Trophoblast cell (in vitro differentiated cells and primary cell): ENCODE measurements at regions not wholly inside any gene's neighbourhood (a gene's known extent, or its start where the extent isn't known, plus 50 kb on each side); places are given as distances from the start of the nearest gene placed in this dataset.
A peak's percentile ranks its signal among the peaks of the same experiment; 100 is the strongest.

Experiments
- DNase-seq, 2 donors: peaks; one replicate each; pipeline ENCODE4 v3.0.0-alpha.2; 2016
- H2AFZ ChIP-seq: 2 replicates; pipeline ENCODE4 v1.6.1; 2013; ENCODE audit warnings: low read length, moderate library complexity, mild to moderate bottlenecking; ENCODE audit not compliant: insufficient read depth, poor library complexity
- H2AK5ac ChIP-seq: 2 replicates; pipeline ENCODE4 v1.6.1; 2013; ENCODE audit warnings: mild to moderate bottlenecking, low read length
- H2BK120ac ChIP-seq: 2 replicates; pipeline ENCODE4 v1.6.1; 2013; ENCODE audit warnings: low read length, mild to moderate bottlenecking, moderate library complexity; ENCODE audit not compliant: insufficient read depth, poor library complexity
- H2BK12ac ChIP-seq: 2 replicates; pipeline ENCODE4 v1.6.1; 2013; ENCODE audit warnings: mild to moderate bottlenecking, low read length, moderate library complexity
- H2BK5ac ChIP-seq: 2 replicates; pipeline ENCODE4 v1.6.1; 2013; ENCODE audit warnings: low read length, low read depth, moderate library complexity, mild to moderate bottlenecking; ENCODE audit not compliant: poor library complexity
- H3K14ac ChIP-seq: 2 replicates; pipeline ENCODE4 v1.6.1; 2013; ENCODE audit warnings: mild to moderate bottlenecking, low read length
- H3K18ac ChIP-seq: 2 replicates; pipeline ENCODE4 v1.6.1; 2013; ENCODE audit warnings: mild to moderate bottlenecking, low read length
- H3K23ac ChIP-seq: 2 replicates; pipeline ENCODE4 v1.6.1; 2013; ENCODE audit warnings: low read length
- H3K27ac ChIP-seq: 2 replicates; pipeline ENCODE4 v1.5.1; 2013; ENCODE audit warnings: low read depth, mild to moderate bottlenecking, inconsistent platforms, low read length, moderate library complexity
- H3K27me3 ChIP-seq: 2 replicates; pipeline ENCODE4 v1.6.1; 2013; ENCODE audit warnings: inconsistent platforms, mild to moderate bottlenecking, low read length, moderate library complexity; ENCODE audit not compliant: insufficient read depth
- H3K36me3 ChIP-seq, 2 experiments: 1 replicate in 1 of 2; 2 replicates in 1 of 2; pipeline ENCODE4 v1.6.1; 2013; ENCODE audit warnings: low read length in 2 of 2, mild to moderate bottlenecking in 2 of 2, moderate library complexity in 1 of 2; ENCODE audit not compliant: insufficient read depth in 2 of 2, control insufficient read depth in 1 of 2
- H3K4ac ChIP-seq: 2 replicates; pipeline ENCODE4 v1.6.1; 2013; ENCODE audit warnings: low read depth, mild to moderate bottlenecking, low read length, moderate library complexity
- H3K4me1 ChIP-seq, 2 experiments: 1 replicate in 1 of 2; 2 replicates in 1 of 2; pipeline ENCODE4 v1.6.1; 2013; ENCODE audit warnings: low read length in 2 of 2, mild to moderate bottlenecking in 2 of 2, moderate library complexity in 1 of 2; ENCODE audit not compliant: insufficient read depth in 2 of 2, control insufficient read depth in 1 of 2
- H3K4me2 ChIP-seq: 2 replicates; pipeline ENCODE4 v1.6.1; 2013; ENCODE audit warnings: inconsistent platforms, mild to moderate bottlenecking, low read length, moderate library complexity
- H3K4me3 ChIP-seq: 2 replicates; pipeline ENCODE4 v1.5.1; 2013; ENCODE audit warnings: mild to moderate bottlenecking, low read depth, low read length, inconsistent platforms
- H3K79me1 ChIP-seq: one replicate; pipeline ENCODE4 v1.6.1; 2013; ENCODE audit warnings: low read length
- H3K79me2 ChIP-seq: 2 replicates; pipeline ENCODE4 v1.6.1; 2013; ENCODE audit warnings: low read length, mild to moderate bottlenecking; ENCODE audit not compliant: control insufficient read depth, insufficient read depth, poor library complexity
- H3K9ac ChIP-seq: 2 replicates; pipeline ENCODE4 v1.6.1; 2013; ENCODE audit warnings: mild to moderate bottlenecking, low read length
- H3K9me3 ChIP-seq: 2 replicates; pipeline ENCODE4 v1.6.1; 2013; ENCODE audit warnings: low read depth, mild to moderate bottlenecking, control low read depth, inconsistent platforms, low read length; ENCODE audit not compliant: insufficient read depth
- H4K12ac ChIP-seq: 2 replicates; pipeline ENCODE4 v1.6.1; 2013; ENCODE audit warnings: low read depth, mild to moderate bottlenecking, low read length, moderate library complexity
- H4K8ac ChIP-seq: 2 replicates; pipeline ENCODE4 v1.6.1; 2013; ENCODE audit warnings: low read depth, mild to moderate bottlenecking, low read length, moderate library complexity
- H4K91ac ChIP-seq: one replicate; pipeline ENCODE4 v1.6.1; 2013; ENCODE audit warnings: low read depth, mild to moderate bottlenecking, low read length, moderate library complexity
- WGBS: extraction: QIAGEN DNeasy Blood & Tissue Kit; methylation state at CpG from one replicate; pipeline ENCODE4 v1.1.7; 2013; ENCODE audit warnings: missing lambda C conversion rate; ENCODE audit not compliant: insufficient read length, insufficient coverage; ENCODE audit errors: extremely low coverage; 5-methylcytosine and 5-hydroxymethylcytosine counted together

- Histone ChIP-seq H3K14ac (no peak overlapping the region), H4K8ac (no peak overlapping the region), H3K9ac (no peak overlapping the region), H2AFZ (no peak overlapping the region), H3K18ac (no peak overlapping the region), H3K36me3 (no peaks in the 10 kb centered on the region), H3K23ac (no peak overlapping the region), H2AK5ac (no peak overlapping the region), H3K4me2 (no peak overlapping the region), H4K12ac (no peak overlapping the region), H3K4me3 (no peak overlapping the region), H3K79me1 (no peaks in the 10 kb centered on the region), H3K9me3 (no peaks in the 10 kb centered on the region), H2BK5ac (no peak overlapping the region), H2BK120ac (no peak overlapping the region), H3K27me3 (no peaks in the 10 kb centered on the region), H3K79me2 (no peaks in the 10 kb centered on the region), H3K4me1 (no peaks in the 10 kb centered on the region), H3K27ac (no peak overlapping the region), H2BK12ac (no peak overlapping the region), H4K91ac (no peak overlapping the region), H3K4ac (no peak overlapping the region)
- no peak for DNase-seq
- WGBS, result no CpG with 5 or more reads among the region's 1 CpG
These were observed 58.0 kb upstream of the STARD3NL start for GRCh38 chr7:38120076-38120475.

- Histone ChIP-seq H2AK5ac (no peak overlapping the region), H3K14ac (no peak overlapping the region), H2BK12ac (no peak overlapping the region), H3K4me1 (no peaks in the 10 kb centered on the region), H3K27ac (no peak overlapping the region), H2AFZ (no peak overlapping the region), H3K79me2 (no peaks in the 10 kb centered on the region), H3K9me3 (no peaks in the 10 kb centered on the region), H3K4me2 (no peak overlapping the region), H3K4me3 (no peak overlapping the region), H3K18ac (no peak overlapping the region), H3K36me3 (no peaks in the 10 kb centered on the region), H3K4ac (no peak overlapping the region), H3K79me1 (no peaks in the 10 kb centered on the region), H4K12ac (no peak overlapping the region), H4K91ac (no peak overlapping the region), H3K9ac (no peak overlapping the region), H3K23ac (no peak overlapping the region), H4K8ac (no peak overlapping the region), H2BK5ac (no peak overlapping the region), H3K27me3 (no peaks in the 10 kb centered on the region), H2BK120ac (no peak overlapping the region)
- no CpG with 5 or more reads among the region's 4 CpGs for WGBS
- peak in 1 of 2 donors; percentile 14 for DNase-seq
These were observed 55.5 kb upstream of the STARD3NL start for GRCh38 chr7:38122501-38122900.

DNA sequence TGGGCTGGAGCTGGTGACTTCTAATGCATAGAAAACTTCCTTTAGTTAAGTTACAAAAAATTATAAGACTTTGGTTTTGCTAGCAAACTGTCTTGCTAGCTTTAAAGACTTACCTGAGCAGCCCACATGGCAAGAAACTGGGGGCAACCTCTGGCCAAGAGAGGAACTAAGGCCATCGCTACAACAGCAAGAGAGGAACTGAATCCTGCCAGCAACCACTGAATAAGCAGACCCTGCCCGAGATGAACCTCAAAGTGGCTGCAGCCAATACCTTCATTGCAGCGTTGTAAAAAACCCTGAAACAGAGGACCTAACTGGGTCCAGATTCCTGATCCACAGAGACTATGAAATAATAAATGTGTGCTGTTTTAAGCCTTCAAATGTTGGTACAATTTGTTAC lies 54.6 kb upstream of the STARD3NL start:
- H3K27ac ChIP-seq, result no peak overlapping the region
- H3K4me1 ChIP-seq, result no peaks in the 10 kb centered on the region
- H3K9me3 ChIP-seq, result no peaks in the 10 kb centered on the region
- no peak overlapping the region for H3K18ac ChIP-seq
- no peak overlapping the region for H4K91ac ChIP-seq
- H3K4me2 ChIP-seq, result no peak overlapping the region
- H2AK5ac ChIP-seq, result no peak overlapping the region
- no peak overlapping the region for H3K4me3 ChIP-seq
- H4K8ac ChIP-seq, result no peak overlapping the region
- no peak overlapping the region for H2BK12ac ChIP-seq
- no peaks in the 10 kb centered on the region for H3K36me3 ChIP-seq
- DNase-seq, result no peak
- H3K79me1 ChIP-seq, result no peaks in the 10 kb centered on the region
- no peak overlapping the region for H2BK120ac ChIP-seq
- H3K79me2 ChIP-seq, result no peaks in the 10 kb centered on the region
- no peak overlapping the region for H3K23ac ChIP-seq
- no peak overlapping the region for H2BK5ac ChIP-seq
- no peaks in the 10 kb centered on the region for H3K27me3 ChIP-seq
- H3K14ac ChIP-seq, result no peak overlapping the region
- H3K4ac ChIP-seq, result no peak overlapping the region
- no peak overlapping the region for H3K9ac ChIP-seq
- WGBS, result no CpG with 5 or more reads among the region's 3 CpGs
- no peak overlapping the region for H4K12ac ChIP-seq
- no peak overlapping the region for H2AFZ ChIP-seq

GRCh38 chr7:38127216-38128207 lies 50.5 kb upstream of the STARD3NL start:
- H3K4me1 ChIP-seq, result no peaks in the 10 kb centered on the region
- H3K79me1 ChIP-seq, result no peaks in the 10 kb centered on the region
- no peaks in the 10 kb centered on the region for H3K9me3 ChIP-seq
- no peak overlapping the region for H4K12ac ChIP-seq
- no peak overlapping the region for H3K9ac ChIP-seq
- WGBS, result no CpG with 5 or more reads among the region's 7 CpGs
- no peak overlapping the region for H2BK120ac ChIP-seq
- no peaks in the 10 kb centered on the region for H3K36me3 ChIP-seq
- H4K8ac ChIP-seq, result no peak overlapping the region
- no peak overlapping the region for H3K4ac ChIP-seq
- no peak overlapping the region for H2BK12ac ChIP-seq
- no peak overlapping the region for H3K4me2 ChIP-seq
- no peak overlapping the region for H2AK5ac ChIP-seq
- H2AFZ ChIP-seq, result no peak overlapping the region
- no peaks in the 10 kb centered on the region for H3K27me3 ChIP-seq
- no peak overlapping the region for H3K14ac ChIP-seq
- H3K18ac ChIP-seq, result no peak overlapping the region
- H2BK5ac ChIP-seq, result no peak overlapping the region
- no peak overlapping the region for H3K27ac ChIP-seq
- no peak overlapping the region for H3K4me3 ChIP-seq
- no peaks in the 10 kb centered on the region for H3K79me2 ChIP-seq
- DNase-seq, result no peak
- H4K91ac ChIP-seq, result no peak overlapping the region
- no peak overlapping the region for H3K23ac ChIP-seq
